H1 (cell line): ENCODE measurements at regions not wholly inside any gene's neighbourhood (a gene's known extent, or its start where the extent isn't known, plus 50 kb on each side); places are given as distances from the start of the nearest gene placed in this dataset.

Source experiments
- CREB1 ChIP-seq: IDR thresholded peaks from 2 replicates; pipeline ENCODE4 v1.6.1; 2012; ENCODE audit warnings: inconsistent platforms
- EZH2 ChIP-seq: fragments of 200-600 bp; sonication (generic); IDR thresholded peaks from 2 replicates; pipeline ENCODE4 v1.7.1; 2012; ENCODE audit warnings: low read depth, mild to moderate bottlenecking, moderate library complexity, low read length, inconsistent platforms; ENCODE audit not compliant: severe bottlenecking
- GTF2F1 ChIP-seq: IDR thresholded peaks from 2 replicates; pipeline ENCODE4 v1.6.1; 2012; ENCODE audit warnings: low read depth, low read length, improper control_type of control experiment, borderline replicate concordance
- JUN ChIP-seq: IDR thresholded peaks from 2 replicates; pipeline ENCODE4 v1.6.1; 2011; ENCODE audit warnings: low read depth, mild to moderate bottlenecking, improper control_type of control experiment, low read length
- NRF1 ChIP-seq: IDR thresholded peaks from 2 replicates; pipeline ENCODE4 v1.6.1; 2011; ENCODE audit warnings: mild to moderate bottlenecking, low read depth, low read length, improper control_type of control experiment
- SP1 ChIP-seq: IDR thresholded peaks from 2 replicates; pipeline ENCODE4 v1.6.1; 2011; ENCODE audit warnings: low read depth, low read length
- SRF ChIP-seq: IDR thresholded peaks from 2 replicates; pipeline ENCODE4 v1.6.1; 2011; ENCODE audit warnings: mild to moderate bottlenecking, low read depth, low read length, moderate library complexity
- TCF12 ChIP-seq: IDR thresholded peaks from 2 replicates; pipeline ENCODE4 v1.6.1; 2011; ENCODE audit warnings: low read depth, mild to moderate bottlenecking, low read length
- YY1 ChIP-seq: IDR thresholded peaks from 2 replicates; pipeline ENCODE4 v1.6.1; 2011; ENCODE audit warnings: low read depth, mild to moderate bottlenecking, low read length
- TF ChIP-seq, protein P1 (sequence below), 3 experiments: IDR thresholded peaks; 1 replicate in 2 of 3; 2 replicates in 1 of 3; pipeline versions ENCODE4 v1.5.1 to v1.6.1; 2011; ENCODE audit warnings: low read length in 3 of 3, mild to moderate bottlenecking in 3 of 3, inconsistent platforms in 2 of 3, low read depth in 1 of 3, moderate library complexity in 1 of 3; ENCODE audit not compliant: insufficient read depth in 1 of 3; ENCODE audit errors: control extremely low read depth in 1 of 3
- TF ChIP-seq, protein P2 (sequence below): IDR thresholded peaks from 2 replicates; pipeline ENCODE4 v1.6.1; 2011; ENCODE audit warnings: low read length, improper control_type of control experiment

DNA sequence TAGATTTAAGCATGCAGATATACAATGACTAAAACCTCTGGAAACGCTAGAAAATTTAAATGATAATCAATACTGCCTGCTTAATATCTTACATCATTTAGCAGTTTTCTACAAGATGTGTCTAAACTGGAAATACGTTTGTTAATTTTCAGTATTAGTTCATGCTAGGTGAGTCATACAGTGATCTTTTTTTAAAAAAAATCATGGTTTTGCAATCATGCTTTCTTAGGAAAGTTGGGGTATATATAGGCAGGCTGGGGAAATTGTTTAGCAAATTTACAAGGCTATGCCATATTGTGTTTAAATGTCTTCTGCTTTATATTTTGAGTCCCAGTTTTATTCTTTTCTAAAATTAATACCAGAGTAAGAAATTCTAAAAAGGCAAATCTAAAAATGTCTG is 245.4 kb upstream of the SPRY2 start:
- TF ChIP-seq, protein P1, sequence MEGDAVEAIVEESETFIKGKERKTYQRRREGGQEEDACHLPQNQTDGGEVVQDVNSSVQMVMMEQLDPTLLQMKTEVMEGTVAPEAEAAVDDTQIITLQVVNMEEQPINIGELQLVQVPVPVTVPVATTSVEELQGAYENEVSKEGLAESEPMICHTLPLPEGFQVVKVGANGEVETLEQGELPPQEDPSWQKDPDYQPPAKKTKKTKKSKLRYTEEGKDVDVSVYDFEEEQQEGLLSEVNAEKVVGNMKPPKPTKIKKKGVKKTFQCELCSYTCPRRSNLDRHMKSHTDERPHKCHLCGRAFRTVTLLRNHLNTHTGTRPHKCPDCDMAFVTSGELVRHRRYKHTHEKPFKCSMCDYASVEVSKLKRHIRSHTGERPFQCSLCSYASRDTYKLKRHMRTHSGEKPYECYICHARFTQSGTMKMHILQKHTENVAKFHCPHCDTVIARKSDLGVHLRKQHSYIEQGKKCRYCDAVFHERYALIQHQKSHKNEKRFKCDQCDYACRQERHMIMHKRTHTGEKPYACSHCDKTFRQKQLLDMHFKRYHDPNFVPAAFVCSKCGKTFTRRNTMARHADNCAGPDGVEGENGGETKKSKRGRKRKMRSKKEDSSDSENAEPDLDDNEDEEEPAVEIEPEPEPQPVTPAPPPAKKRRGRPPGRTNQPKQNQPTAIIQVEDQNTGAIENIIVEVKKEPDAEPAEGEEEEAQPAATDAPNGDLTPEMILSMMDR (IDR thresholded peaks at IDR 0.05; ENCODE audit: control extremely low read depth in 1 of 3, insufficient read depth in 1 of 3, low read depth in 1 of 3, low read length in 3 of 3), result no peak
- TF ChIP-seq, protein P2, sequence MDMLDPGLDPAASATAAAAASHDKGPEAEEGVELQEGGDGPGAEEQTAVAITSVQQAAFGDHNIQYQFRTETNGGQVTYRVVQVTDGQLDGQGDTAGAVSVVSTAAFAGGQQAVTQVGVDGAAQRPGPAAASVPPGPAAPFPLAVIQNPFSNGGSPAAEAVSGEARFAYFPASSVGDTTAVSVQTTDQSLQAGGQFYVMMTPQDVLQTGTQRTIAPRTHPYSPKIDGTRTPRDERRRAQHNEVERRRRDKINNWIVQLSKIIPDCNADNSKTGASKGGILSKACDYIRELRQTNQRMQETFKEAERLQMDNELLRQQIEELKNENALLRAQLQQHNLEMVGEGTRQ, result no peak
- TF ChIP-seq YY1 (no peak), NRF1 (no peak), SP1 (no peak), GTF2F1 (no peak), EZH2 (no peak), JUN (no peak), SRF (no peak), TCF12 (no peak), CREB1 (no peak)
